ENCODE measurements at regions not wholly inside any gene's neighbourhood (a gene's known extent, or its start where the extent isn't known, plus 50 kb on each side); places are given as distances from the start of the nearest gene placed in this dataset.

DNA sequence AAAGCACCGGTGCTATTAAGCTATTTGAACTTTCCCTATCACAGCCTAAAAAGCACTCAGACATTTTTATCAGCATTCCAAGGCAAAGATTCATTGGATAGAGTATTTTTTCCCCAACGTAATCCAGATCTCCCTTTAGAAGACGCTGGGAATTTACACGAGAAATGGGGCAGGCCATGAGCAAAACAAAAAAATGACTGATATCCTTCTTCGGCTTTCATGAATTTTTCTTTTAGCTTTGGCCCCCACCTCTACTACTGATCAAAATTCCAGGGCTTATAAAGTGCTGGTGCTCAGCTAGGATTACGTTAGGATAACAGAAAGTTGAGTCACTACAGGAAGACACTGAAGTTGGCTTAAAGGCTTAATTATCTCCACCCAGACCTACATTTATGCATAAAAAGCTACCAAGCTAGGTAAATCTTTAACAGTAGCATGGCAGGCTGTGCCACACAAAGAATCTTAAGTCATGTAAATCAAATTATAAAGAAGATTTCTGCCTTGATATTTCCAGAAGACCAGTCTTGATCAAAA, 418.5 kb upstream of the BTBD3 start:
- DNase-seq (ENCODE audit: low read depth) (peak; percentile 18), FAIRE-seq (no peak)
- H3K36me3 ChIP-seq (ENCODE audit: insufficient read depth, low read length) = no peaks in the 10 kb centered on the region
- no peaks in the 10 kb centered on the region for H3K27me3 Mint-ChIP-seq (ENCODE audit: low read depth, unreplicated experiment)
- H3K79me2 ChIP-seq (ENCODE audit: insufficient read depth, low read length) = no peaks in the 10 kb centered on the region
- H3K27ac Mint-ChIP-seq (ENCODE audit: unreplicated experiment) = no peak overlapping the region
- no peak overlapping the region for H3K4me3 ChIP-seq (ENCODE audit: insufficient read depth, low read depth, low read length)
- TF ChIP-seq, protein P1, sequence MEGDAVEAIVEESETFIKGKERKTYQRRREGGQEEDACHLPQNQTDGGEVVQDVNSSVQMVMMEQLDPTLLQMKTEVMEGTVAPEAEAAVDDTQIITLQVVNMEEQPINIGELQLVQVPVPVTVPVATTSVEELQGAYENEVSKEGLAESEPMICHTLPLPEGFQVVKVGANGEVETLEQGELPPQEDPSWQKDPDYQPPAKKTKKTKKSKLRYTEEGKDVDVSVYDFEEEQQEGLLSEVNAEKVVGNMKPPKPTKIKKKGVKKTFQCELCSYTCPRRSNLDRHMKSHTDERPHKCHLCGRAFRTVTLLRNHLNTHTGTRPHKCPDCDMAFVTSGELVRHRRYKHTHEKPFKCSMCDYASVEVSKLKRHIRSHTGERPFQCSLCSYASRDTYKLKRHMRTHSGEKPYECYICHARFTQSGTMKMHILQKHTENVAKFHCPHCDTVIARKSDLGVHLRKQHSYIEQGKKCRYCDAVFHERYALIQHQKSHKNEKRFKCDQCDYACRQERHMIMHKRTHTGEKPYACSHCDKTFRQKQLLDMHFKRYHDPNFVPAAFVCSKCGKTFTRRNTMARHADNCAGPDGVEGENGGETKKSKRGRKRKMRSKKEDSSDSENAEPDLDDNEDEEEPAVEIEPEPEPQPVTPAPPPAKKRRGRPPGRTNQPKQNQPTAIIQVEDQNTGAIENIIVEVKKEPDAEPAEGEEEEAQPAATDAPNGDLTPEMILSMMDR (IDR thresholded peaks at IDR 0.05; ENCODE audit: insufficient read depth, low read depth, low read length) = no peak
- no peak for TF ChIP-seq EZH2 (IDR thresholded peaks at IDR 0.05; ENCODE audit: insufficient read depth, low read length)
- H3K36me3 Mint-ChIP-seq (ENCODE audit: low read depth, unreplicated experiment) = no peaks in the 10 kb centered on the region
- no peaks in the 10 kb centered on the region for H3K4me1 ChIP-seq (ENCODE audit: insufficient read depth, low read length)
- H3K4me2 ChIP-seq (ENCODE audit: low read length) = no peak overlapping the region
- no peaks in the 10 kb centered on the region for H3K9me3 Mint-ChIP-seq (ENCODE audit: unreplicated experiment)
- H2AFZ ChIP-seq (ENCODE audit: low read depth, low read length) = no peak overlapping the region
- no peak overlapping the region for H3K9ac ChIP-seq (ENCODE audit: low read length)
- no peaks in the 10 kb centered on the region for H3K9me3 ChIP-seq (ENCODE audit: insufficient read depth, low read depth, low read length)
- no peaks in the 10 kb centered on the region for H3K27me3 ChIP-seq (ENCODE audit: insufficient read depth, low read length)
- H3K4me3 Mint-ChIP-seq (ENCODE audit: unreplicated experiment) = no peak overlapping the region
- peaks cover 19% of the 10 kb centered on the region for H3K4me1 Mint-ChIP-seq (ENCODE audit: low read depth, unreplicated experiment)
- no peaks in the 10 kb centered on the region for H4K20me1 ChIP-seq (ENCODE audit: insufficient read depth, low read length)
- no peak overlapping the region for H3K27ac ChIP-seq (ENCODE audit: low read depth, low read length)

DNA sequence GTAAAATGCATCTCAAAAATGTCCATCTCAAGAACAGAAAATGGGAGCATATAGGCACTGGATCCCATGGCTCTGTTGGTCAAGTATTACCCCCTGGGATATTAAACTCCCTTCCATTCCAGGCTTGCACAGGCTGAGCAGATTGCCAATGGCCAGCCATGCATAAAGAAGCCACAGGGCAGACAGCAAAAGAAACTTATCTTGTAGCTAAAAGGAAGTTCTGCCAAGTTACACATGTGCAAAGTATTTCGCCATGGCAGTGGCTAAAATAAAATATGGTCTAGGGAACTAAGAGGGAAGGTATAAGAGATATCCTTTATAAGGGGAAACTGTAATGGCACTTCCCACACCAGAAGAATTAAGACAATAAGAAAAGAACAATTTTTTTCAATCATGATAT, 415.6 kb upstream of the BTBD3 start:
- peak; percentile 78 for DNase-seq (ENCODE audit: low read depth)

DNA sequence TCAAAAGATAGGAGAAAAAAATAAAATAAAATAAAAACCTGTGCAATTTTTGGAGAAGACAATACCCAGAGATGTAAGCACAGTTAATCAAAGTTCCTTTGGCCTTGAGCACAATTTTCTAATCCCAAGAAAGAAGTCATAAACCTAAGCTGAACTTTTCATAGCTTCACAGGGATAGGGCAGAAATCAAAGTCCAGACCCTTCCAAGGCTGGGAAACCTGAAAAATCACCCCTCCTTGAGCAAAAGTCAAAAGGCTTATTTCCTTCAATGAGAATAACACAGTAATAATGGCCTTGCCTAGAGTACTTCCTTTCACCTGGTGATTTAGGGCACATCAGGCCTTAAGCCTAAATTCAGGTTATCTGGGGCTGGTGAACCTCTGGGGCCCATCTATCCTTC, 415.0 kb upstream of the BTBD3 start:
- Mint-ChIP-seq H3K4me1 (ENCODE audit: low read depth, unreplicated experiment) (peaks cover 12% of the 10 kb centered on the region), H3K27me3 (ENCODE audit: low read depth, unreplicated experiment) (no peaks in the 10 kb centered on the region), H3K27ac (ENCODE audit: unreplicated experiment) (no peak overlapping the region), H3K36me3 (ENCODE audit: low read depth, unreplicated experiment) (no peaks in the 10 kb centered on the region), H3K9me3 (ENCODE audit: unreplicated experiment) (no peaks in the 10 kb centered on the region), H3K4me3 (ENCODE audit: unreplicated experiment) (no peak overlapping the region)
- no peak overlapping the region for H3K4me2 ChIP-seq (ENCODE audit: low read length)
- TF ChIP-seq, protein P1 (IDR thresholded peaks at IDR 0.05; ENCODE audit: insufficient read depth, low read depth, low read length) = no peak
- TF ChIP-seq EZH2 (IDR thresholded peaks at IDR 0.05; ENCODE audit: insufficient read depth, low read length) = no peak
- H3K79me2 ChIP-seq (ENCODE audit: insufficient read depth, low read length) = no peaks in the 10 kb centered on the region
- H3K4me3 ChIP-seq (ENCODE audit: insufficient read depth, low read depth, low read length) = no peak overlapping the region
- H4K20me1 ChIP-seq (ENCODE audit: insufficient read depth, low read length) = no peaks in the 10 kb centered on the region
- FAIRE-seq (no peak), DNase-seq (ENCODE audit: low read depth) (no peak)
- H3K27ac ChIP-seq (ENCODE audit: low read depth, low read length) = no peak overlapping the region
- H3K9ac ChIP-seq (ENCODE audit: low read length) = no peak overlapping the region
- no peak overlapping the region for H2AFZ ChIP-seq (ENCODE audit: low read depth, low read length)
- H3K36me3 ChIP-seq (ENCODE audit: insufficient read depth, low read length) = no peaks in the 10 kb centered on the region
- no peaks in the 10 kb centered on the region for H3K9me3 ChIP-seq (ENCODE audit: insufficient read depth, low read depth, low read length)
- H3K27me3 ChIP-seq (ENCODE audit: insufficient read depth, low read length) = no peaks in the 10 kb centered on the region
- H3K4me1 ChIP-seq (ENCODE audit: insufficient read depth, low read length) = no peaks in the 10 kb centered on the region

More for the DNA sequence above, 415.6 kb upstream of the BTBD3 start:
- Histone ChIP-seq H3K4me1 (ENCODE audit: insufficient read depth, low read length) (no peaks in the 10 kb centered on the region), H3K36me3 (ENCODE audit: insufficient read depth, low read length) (no peaks in the 10 kb centered on the region), H3K9ac (ENCODE audit: low read length) (no peak overlapping the region), H3K4me2 (ENCODE audit: low read length) (no peak overlapping the region), H3K27ac (ENCODE audit: low read depth, low read length) (no peak overlapping the region), H3K27me3 (ENCODE audit: insufficient read depth, low read length) (no peaks in the 10 kb centered on the region), H3K4me3 (ENCODE audit: insufficient read depth, low read depth, low read length) (no peak overlapping the region), H3K79me2 (ENCODE audit: insufficient read depth, low read length) (no peaks in the 10 kb centered on the region), H4K20me1 (ENCODE audit: insufficient read depth, low read length) (no peaks in the 10 kb centered on the region), H3K9me3 (ENCODE audit: insufficient read depth, low read depth, low read length) (no peaks in the 10 kb centered on the region), H2AFZ (ENCODE audit: low read depth, low read length) (no peak overlapping the region)
- H3K27me3 Mint-ChIP-seq (ENCODE audit: low read depth, unreplicated experiment) = no peaks in the 10 kb centered on the region
- H3K4me3 Mint-ChIP-seq (ENCODE audit: unreplicated experiment) = no peak overlapping the region
- H3K27ac Mint-ChIP-seq (ENCODE audit: unreplicated experiment) = no peak overlapping the region
- peaks cover 12% of the 10 kb centered on the region for H3K4me1 Mint-ChIP-seq (ENCODE audit: low read depth, unreplicated experiment)
- TF ChIP-seq EZH2 (IDR thresholded peaks at IDR 0.05; ENCODE audit: insufficient read depth, low read length) = no peak
- TF ChIP-seq, protein P1 (IDR thresholded peaks at IDR 0.05; ENCODE audit: insufficient read depth, low read depth, low read length) = no peak
- no peaks in the 10 kb centered on the region for H3K9me3 Mint-ChIP-seq (ENCODE audit: unreplicated experiment)
- H3K36me3 Mint-ChIP-seq (ENCODE audit: low read depth, unreplicated experiment) = no peaks in the 10 kb centered on the region
- no peak for FAIRE-seq
